MM.1S (cell line): ENCODE measurements at regions not wholly inside any gene's neighbourhood (a gene's known extent, or its start where the extent isn't known, plus 50 kb on each side); places are given as distances from the start of the nearest gene placed in this dataset.
"Not testable (repeated sequence)": the region's sequence is repeated elsewhere in the genome, so short reads cannot be mapped to it uniquely, and the experiment has no call there.

Source experiments
- CTCF ChIP-seq: fragments of 300-600 bp; sonication (generic); IDR thresholded peaks from 2 replicates; pipeline ENCODE4 v1.5.1; 2016; ENCODE audit warnings: antibody characterized with exemption, low read length, mixed read lengths
- EZH2phosphoT487 ChIP-seq: fragments of 300-600 bp; sonication (generic); IDR thresholded peaks from 2 replicates; pipeline ENCODE4 v1.6.1; 2018; ENCODE audit warnings: antibody characterized with exemption, low read length

DNA sequence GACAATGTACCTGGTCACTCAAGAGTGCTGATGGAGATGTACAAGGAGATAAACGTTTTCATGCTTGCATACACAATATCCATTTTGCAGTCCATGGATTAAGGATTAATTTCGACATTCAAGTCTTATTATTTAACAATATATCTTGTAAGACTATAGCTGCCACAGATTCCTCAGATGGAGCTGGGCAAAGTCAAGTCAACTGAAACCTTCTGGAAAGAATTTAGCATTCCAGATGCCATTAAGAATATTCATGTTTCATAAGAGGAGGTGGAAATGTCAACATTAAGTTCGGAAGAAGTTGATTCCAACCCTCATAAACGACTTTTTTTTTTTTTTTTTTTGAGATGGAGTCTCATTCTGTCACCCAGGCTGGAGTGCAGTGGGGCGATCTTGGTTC is 126.0 kb downstream of the SHANK2 start:
- TF ChIP-seq CTCF, EZH2phosphoT487: not testable (repeated sequence)
